Activated CD4-positive, alpha-beta T cell treated with anti-CD3 and anti-CD28 coated beads, Interleukin-2, amount 50 U/mL, for 48 hours (primary cell): ENCODE measurements at regions not wholly inside any gene's neighbourhood (a gene's known extent, or its start where the extent isn't known, plus 50 kb on each side); places are given as distances from the start of the nearest gene placed in this dataset.

Source experiments
- DNase-seq, 2 experiments: peaks; one replicate each; pipeline ENCODE4 v3.0.0-alpha.2; 2020

- DNase-seq: no peak
Observed at GRCh38 chr2:196318517-196319377, 147.4 kb upstream of the STK17B start.

GRCh38 chr2:196322973-196323810 is 151.8 kb upstream of the STK17B start:
- no peak for DNase-seq

GRCh38 chr2:196324211-196324610 is 152.8 kb upstream of the STK17B start:
- DNase-seq: no peak

GRCh38 chr2:196328088-196328680 is 156.8 kb upstream of the STK17B start:
- no peak for DNase-seq

- DNase-seq: no peak
Observed at GRCh38 chr2:196329959-196330358, 158.6 kb upstream of the STK17B start.

GRCh38 chr2:196330645-196331044 is 159.3 kb upstream of the STK17B start:
- no peak for DNase-seq

GRCh38 chr2:196331143-196331542 is 159.8 kb upstream of the STK17B start:
- no peak for DNase-seq

- DNase-seq: no peak
Observed at GRCh38 chr2:196331851-196332250, 160.5 kb upstream of the STK17B start.

- no peak for DNase-seq
Observed at GRCh38 chr2:196333397-196333796, 162.0 kb upstream of the STK17B start.

- no peak for DNase-seq
Observed at GRCh38 chr2:196334710-196335109, 163.3 kb upstream of the STK17B start.

- DNase-seq: no peak
Observed at GRCh38 chr2:196335221-196335634, 163.8 kb upstream of the STK17B start.

- no peak for DNase-seq
Observed at GRCh38 chr2:196336207-196336606, 164.8 kb upstream of the STK17B start.

- DNase-seq: peak in 1 of 2 experiments; percentile 13
Observed at GRCh38 chr2:196336715-196337114, 165.3 kb upstream of the STK17B start.

GRCh38 chr2:196337208-196337953 is 166.0 kb upstream of the STK17B start:
- DNase-seq: peak; percentile 9 to 28

GRCh38 chr2:196338440-196338839 is 167.1 kb upstream of the STK17B start:
- no peak for DNase-seq

- no peak for DNase-seq
Observed at GRCh38 chr2:196341277-196341841, 170.0 kb upstream of the STK17B start.

- no peak for DNase-seq
Observed at GRCh38 chr2:196344397-196344796, 173.0 kb upstream of the STK17B start.

GRCh38 chr2:196353717-196354116 is 182.3 kb upstream of the STK17B start:
- no peak for DNase-seq

GRCh38 chr2:196354186-196354585 is 182.8 kb upstream of the STK17B start:
- DNase-seq: no peak

- no peak for DNase-seq
Observed at GRCh38 chr2:196356332-196356731, 185.0 kb upstream of the STK17B start.

GRCh38 chr2:196360650-196361049 is 189.3 kb upstream of the STK17B start:
- no peak for DNase-seq

GRCh38 chr2:196361606-196362326 is 190.4 kb upstream of the STK17B start:
- DNase-seq: no peak
